Dendritic cell treated with granulocyte-macrophage colony-stimulating factor and Interleukin-4, amounts not matched to agents 40 ng/mL and 50 ng/mL, for 4 days (primary cell): ENCODE measurements at regions not wholly inside any gene's neighbourhood (a gene's known extent, or its start where the extent isn't known, plus 50 kb on each side); places are given as distances from the start of the nearest gene placed in this dataset.

Source experiments
- H3K27ac Mint-ChIP-seq: one replicate; pipeline ENCODE4 v1.8.0; 2022; ENCODE audit warnings: mild to moderate bottlenecking, mixed read lengths
- H3K27me3 Mint-ChIP-seq: one replicate; pipeline ENCODE4 v1.8.0; 2022; ENCODE audit warnings: mild to moderate bottlenecking, mixed read lengths
- H3K36me3 Mint-ChIP-seq: one replicate; pipeline ENCODE4 v1.8.0; 2022; ENCODE audit warnings: low read depth, mixed read lengths
- H3K4me1 Mint-ChIP-seq: one replicate; pipeline ENCODE4 v1.8.0; 2022; ENCODE audit warnings: low read depth, mixed read lengths
- H3K4me3 Mint-ChIP-seq: one replicate; pipeline ENCODE4 v1.8.0; 2022; ENCODE audit warnings: mild to moderate bottlenecking, moderate library complexity, mixed read lengths
- H3K9me3 Mint-ChIP-seq: one replicate; pipeline ENCODE4 v1.8.0; 2022; ENCODE audit warnings: mixed read lengths
- intact Hi-C: fragments of 100-400 bp; cut with micrococcal nuclease; formaldehyde crosslinking; loops from one replicate; pipeline ENCODE4 v1.15.0; 2022

GRCh38 chr11:95325777-95326258 is 94.8 kb upstream of the SESN3 start:
- Mint-ChIP-seq H3K27me3 (no peaks in the 10 kb centered on the region), H3K4me1 (peaks cover 5% of the 10 kb centered on the region), H3K9me3 (no peaks in the 10 kb centered on the region), H3K4me3 (no peak overlapping the region), H3K27ac (no peak overlapping the region), H3K36me3 (no peaks in the 10 kb centered on the region)
- intact Hi-C loops = no loop called here

- Mint-ChIP-seq H3K4me1 (peaks cover 2% of the 10 kb centered on the region), H3K4me3 (no peak overlapping the region), H3K9me3 (no peaks in the 10 kb centered on the region), H3K27me3 (no peaks in the 10 kb centered on the region), H3K36me3 (no peaks in the 10 kb centered on the region), H3K27ac (no peak overlapping the region)
- intact Hi-C loops = no loop called here
Observed at GRCh38 chr11:95324826-95325225, 93.8 kb upstream of the SESN3 start.

- Mint-ChIP-seq H3K4me1 (peaks cover 14% of the 10 kb centered on the region), H3K27me3 (no peaks in the 10 kb centered on the region), H3K4me3 (no peak overlapping the region), H3K27ac (no peak overlapping the region), H3K9me3 (no peaks in the 10 kb centered on the region), H3K36me3 (no peaks in the 10 kb centered on the region)
- intact Hi-C loops = no loop called here
Observed at GRCh38 chr11:95322539-95322938, 91.5 kb upstream of the SESN3 start.

- Mint-ChIP-seq H3K27me3 (no peaks in the 10 kb centered on the region), H3K9me3 (no peaks in the 10 kb centered on the region), H3K36me3 (no peaks in the 10 kb centered on the region), H3K4me1 (peaks cover 14% of the 10 kb centered on the region), H3K27ac (peak overlapping the region; percentile 54), H3K4me3 (no peak overlapping the region)
- intact Hi-C loops = no loop called here
Observed at GRCh38 chr11:95318498-95318897, 87.5 kb upstream of the SESN3 start.

- H3K9me3 Mint-ChIP-seq = no peaks in the 10 kb centered on the region
- H3K4me1 Mint-ChIP-seq = peaks cover 17% of the 10 kb centered on the region
- H3K36me3 Mint-ChIP-seq = no peaks in the 10 kb centered on the region
- H3K27ac Mint-ChIP-seq = no peak overlapping the region
- no peak overlapping the region for H3K4me3 Mint-ChIP-seq
- peaks cover 2% of the 10 kb centered on the region for H3K27me3 Mint-ChIP-seq
- intact Hi-C loops = no loop called here
Observed at GRCh38 chr11:95308512-95309035, 77.6 kb upstream of the SESN3 start.

GRCh38 chr11:95307286-95307685 is 76.3 kb upstream of the SESN3 start:
- peaks cover 2% of the 10 kb centered on the region for H3K27me3 Mint-ChIP-seq
- intact Hi-C loops = no loop called here
- H3K36me3 Mint-ChIP-seq = no peaks in the 10 kb centered on the region
- no peaks in the 10 kb centered on the region for H3K9me3 Mint-ChIP-seq
- no peak overlapping the region for H3K27ac Mint-ChIP-seq
- H3K4me3 Mint-ChIP-seq = no peak overlapping the region
- H3K4me1 Mint-ChIP-seq = peaks cover 17% of the 10 kb centered on the region

- Mint-ChIP-seq H3K4me1 (peaks cover 17% of the 10 kb centered on the region), H3K27me3 (peaks cover 2% of the 10 kb centered on the region), H3K9me3 (no peaks in the 10 kb centered on the region), H3K4me3 (no peak overlapping the region), H3K27ac (no peak overlapping the region), H3K36me3 (no peaks in the 10 kb centered on the region)
- intact Hi-C loops = no loop called here
Observed at GRCh38 chr11:95306801-95307200, 75.8 kb upstream of the SESN3 start.

GRCh38 chr11:95306123-95306522 is 75.1 kb upstream of the SESN3 start:
- H3K4me3 Mint-ChIP-seq = no peak overlapping the region
- peaks cover 2% of the 10 kb centered on the region for H3K27me3 Mint-ChIP-seq
- H3K9me3 Mint-ChIP-seq = no peaks in the 10 kb centered on the region
- H3K36me3 Mint-ChIP-seq = no peaks in the 10 kb centered on the region
- peaks cover 17% of the 10 kb centered on the region for H3K4me1 Mint-ChIP-seq
- intact Hi-C loops = no loop called here
- H3K27ac Mint-ChIP-seq = peak overlapping the region; percentile 27

- Mint-ChIP-seq H3K27ac (peak overlapping the region; percentile 27), H3K4me3 (no peak overlapping the region), H3K27me3 (peaks cover 2% of the 10 kb centered on the region), H3K9me3 (no peaks in the 10 kb centered on the region), H3K4me1 (peaks cover 17% of the 10 kb centered on the region), H3K36me3 (no peaks in the 10 kb centered on the region)
- intact Hi-C loops = no loop called here
Observed at GRCh38 chr11:95305705-95306104, 74.7 kb upstream of the SESN3 start.

GRCh38 chr11:95304777-95305176 is 73.8 kb upstream of the SESN3 start:
- Mint-ChIP-seq H3K27me3 (no peaks in the 10 kb centered on the region), H3K4me1 (peaks cover 17% of the 10 kb centered on the region), H3K27ac (no peak overlapping the region), H3K9me3 (no peaks in the 10 kb centered on the region), H3K36me3 (no peaks in the 10 kb centered on the region), H3K4me3 (no peak overlapping the region)
- intact Hi-C loops = no loop called here

- Mint-ChIP-seq H3K36me3 (no peaks in the 10 kb centered on the region), H3K27ac (no peak overlapping the region), H3K27me3 (peaks cover 6% of the 10 kb centered on the region), H3K9me3 (no peaks in the 10 kb centered on the region), H3K4me1 (peaks cover 15% of the 10 kb centered on the region), H3K4me3 (no peak overlapping the region)
- intact Hi-C loops = no loop called here
Observed at GRCh38 chr11:95302211-95302610, 71.2 kb upstream of the SESN3 start.

GRCh38 chr11:95301474-95301873 is 70.5 kb upstream of the SESN3 start:
- Mint-ChIP-seq H3K4me3 (no peak overlapping the region), H3K9me3 (no peaks in the 10 kb centered on the region), H3K4me1 (peaks cover 16% of the 10 kb centered on the region), H3K27me3 (peaks cover 6% of the 10 kb centered on the region), H3K27ac (peak overlapping the region; percentile 41), H3K36me3 (no peaks in the 10 kb centered on the region)
- intact Hi-C loops = no loop called here

- Mint-ChIP-seq H3K4me1 (peaks cover 33% of the 10 kb centered on the region), H3K27me3 (peaks cover 6% of the 10 kb centered on the region), H3K27ac (no peak overlapping the region), H3K36me3 (no peaks in the 10 kb centered on the region), H3K9me3 (no peaks in the 10 kb centered on the region), H3K4me3 (no peak overlapping the region)
- intact Hi-C loops = loop anchor here (10.0 kb wide), 1 partner anchor 64 kb away; the partner anchor contains the start of gene SESN3
Observed at GRCh38 chr11:95299078-95299679, 68.2 kb upstream of the SESN3 start.

GRCh38 chr11:95297680-95298452 is 66.9 kb upstream of the SESN3 start:
- intact Hi-C loops = loop anchor here (10.0 kb wide), 1 partner anchor 63 kb away; the partner anchor contains the start of gene SESN3
- H3K4me1 Mint-ChIP-seq = peaks cover 33% of the 10 kb centered on the region
- peaks cover 6% of the 10 kb centered on the region for H3K27me3 Mint-ChIP-seq
- H3K9me3 Mint-ChIP-seq = no peaks in the 10 kb centered on the region
- H3K36me3 Mint-ChIP-seq = no peaks in the 10 kb centered on the region
- no peak overlapping the region for H3K27ac Mint-ChIP-seq
- H3K4me3 Mint-ChIP-seq = no peak overlapping the region
